Heart left ventricle (tissue), 16 donors: ENCODE measurements at regions not wholly inside any gene's neighbourhood (a gene's known extent, or its start where the extent isn't known, plus 50 kb on each side); places are given as distances from the start of the nearest gene placed in this dataset.
A peak's percentile ranks its signal among the peaks of the same experiment; 100 is the strongest.

Experiments used
- ATAC-seq, 4 donors: fragments of 200-7000 bp; cut with Tn5 transposase; one replicate each; pipeline ENCODE4 v1.9.1; 2020 to 2022; ENCODE audit warnings: moderate library complexity in 4 of 4, mild to moderate bottlenecking in 3 of 4, moderate number of reproducible peaks in 1 of 4
- DNase-seq, 5 donors: peaks; one replicate each; pipeline ENCODE4 v3.0.0-alpha.2; 2020
- H3K27ac ChIP-seq, 12 donors: fragments of 200-600 bp; sonication (generic) in 4 of 12; one replicate each; pipeline versions ENCODE4 v1.5.0 to v1.8.0; 2016 to 2022; ENCODE audit warnings: mild to moderate bottlenecking in 2 of 12
- H3K27me3 ChIP-seq, 9 donors: fragments of 200-600 bp; sonication (generic) in 2 of 9; one replicate each; pipeline versions ENCODE4 v1.5.1 to v1.8.0; 2016 to 2022; ENCODE audit warnings: mild to moderate bottlenecking in 3 of 9
- H3K36me3 ChIP-seq, 9 donors: fragments of 200-600 bp; sonication (generic) in 2 of 9; one replicate each; pipeline versions ENCODE4 v1.5.0 to v1.8.0; 2018 to 2022; ENCODE audit warnings: mild to moderate bottlenecking in 2 of 9
- H3K4me1 ChIP-seq, 12 donors: fragments of 200-600 bp; sonication (generic) in 4 of 12; one replicate each; pipeline versions ENCODE4 v1.5.0 to v1.8.0; 2016 to 2022; ENCODE audit warnings: mild to moderate bottlenecking in 3 of 12
- H3K4me3 ChIP-seq, 12 donors: fragments of 200-600 bp; sonication (generic) in 4 of 12; one replicate each; pipeline versions ENCODE4 v1.5.0 to v1.8.0; 2017 to 2022; ENCODE audit warnings: mild to moderate bottlenecking in 9 of 12, moderate library complexity in 4 of 12
- H3K9me3 ChIP-seq, 12 donors: fragments of 200-600 bp; sonication (generic) in 4 of 12; one replicate each; pipeline versions ENCODE4 v1.5.0 to v1.8.0; 2016 to 2022; ENCODE audit warnings: mild to moderate bottlenecking in 1 of 12
- CTCF ChIP-seq, 12 donors: fragments of 200-600 bp; sonication (generic) in 4 of 12; IDR thresholded peaks; one replicate each; pipeline versions ENCODE4 v1.5.0 to v1.8.0; 2018 to 2022; ENCODE audit warnings: antibody characterized with exemption in 12 of 12, mild to moderate bottlenecking in 5 of 12
- POLR2A ChIP-seq, 2 donors: fragments of 450-650 bp; IDR thresholded peaks; one replicate each; pipeline ENCODE4 v1.6.1; 2017; ENCODE audit warnings: antibody characterized with exemption in 2 of 2, mild to moderate bottlenecking in 2 of 2, moderate library complexity in 2 of 2
- WGBS, 4 donors: extraction: QIAGEN DNeasy Blood & Tissue Kit in 2 of 4; methylation state at CpG; one replicate each; pipeline versions ENCODE4 v1.1.5 to v1.1.7; 2013 to 2018; 5-methylcytosine and 5-hydroxymethylcytosine counted together
- intact Hi-C, 10 donors: fragments of 100-400 bp; cut with DNase I; formaldehyde crosslinking; loops; one replicate each; pipeline versions ENCODE4 v1.11.1 to v1.14.2; 2022
- donor health status: ischemic (EF 13 %, LVEDD 7.1; RV severe dilation, severe dysfunction).
- donor health status: healthy with polysubstance abuse.
- donor health status: DM: no; HTN: yes; CAD: no.
- donor health status: DM: no; HTN: no; CAD: no.
- donor health status: ischemic (EF 25% LVEDD 6.9; RV normal size, moderate dysfunction).
- donor health status: ischemic (EF 25% LVEDD 5.7; RV mildly dilated, moderate dysfunction).
- donor health status: healthy.
- donor health status: DM: yes; HTN: yes; CAD: no.
- donor health status: ischemic (EF 35%, LVEDD 5.7; RV mildly dilated, moderate dysfunction).
- donor health status: nonischemic (EF 11% LVEDD 7.7; RV severe dilation, severe dysfunction).
- donor health status: DM: yes; HTN: yes; CAD: no.
- donor health status: PGD.
- donor health status: ischemic (EF 29% LVEDD 5.4; RV normal size, mild dysfunction).
- donor health status: nonischemic (EF 23%, LVEDD 6.1; RV moderate dilation, normal function).

GRCh38 chr4:132056496-132056895 lies 1092.6 kb upstream of the PCDH10 start:
- Histone ChIP-seq H3K4me3 (no peak overlapping the region), H3K4me1 (no peaks in the 10 kb centered on the region), H3K27ac (no peak overlapping the region), H3K9me3 (peaks cover 0 to 8% (median 0%) of the 10 kb centered on the region in 12 donors), H3K27me3 (no peaks in the 10 kb centered on the region), H3K36me3 (no peaks in the 10 kb centered on the region)
- TF ChIP-seq CTCF (IDR thresholded peaks at IDR 0.05) (no peak), POLR2A (IDR thresholded peaks at IDR 0.05) (no peak)
- intact Hi-C loops: no loop called here
- ATAC-seq (no peak), DNase-seq (no peak)
- WGBS, 4 donors: 58 to 70% (median 63%) methylated on average over 1 of the region's 1 CpG

GRCh38 chr4:132059227-132059626 lies 1089.9 kb upstream of the PCDH10 start:
- H3K36me3 ChIP-seq: no peaks in the 10 kb centered on the region
- H3K27me3 ChIP-seq: no peaks in the 10 kb centered on the region
- no peak overlapping the region for H3K4me3 ChIP-seq
- peaks cover 0 to 11% (median 1%) of the 10 kb centered on the region in 12 donors for H3K9me3 ChIP-seq
- intact Hi-C loops: no loop called here
- no peaks in the 10 kb centered on the region for H3K4me1 ChIP-seq
- no peak overlapping the region for H3K27ac ChIP-seq
- 80 to 93% (median 88%) methylated on average over 1 of the region's 1 CpG for WGBS, 4 donors
- DNase-seq (no peak), ATAC-seq (no peak)
- TF ChIP-seq CTCF (IDR thresholded peaks at IDR 0.05): no peak
- TF ChIP-seq POLR2A (IDR thresholded peaks at IDR 0.05): no peak

DNA sequence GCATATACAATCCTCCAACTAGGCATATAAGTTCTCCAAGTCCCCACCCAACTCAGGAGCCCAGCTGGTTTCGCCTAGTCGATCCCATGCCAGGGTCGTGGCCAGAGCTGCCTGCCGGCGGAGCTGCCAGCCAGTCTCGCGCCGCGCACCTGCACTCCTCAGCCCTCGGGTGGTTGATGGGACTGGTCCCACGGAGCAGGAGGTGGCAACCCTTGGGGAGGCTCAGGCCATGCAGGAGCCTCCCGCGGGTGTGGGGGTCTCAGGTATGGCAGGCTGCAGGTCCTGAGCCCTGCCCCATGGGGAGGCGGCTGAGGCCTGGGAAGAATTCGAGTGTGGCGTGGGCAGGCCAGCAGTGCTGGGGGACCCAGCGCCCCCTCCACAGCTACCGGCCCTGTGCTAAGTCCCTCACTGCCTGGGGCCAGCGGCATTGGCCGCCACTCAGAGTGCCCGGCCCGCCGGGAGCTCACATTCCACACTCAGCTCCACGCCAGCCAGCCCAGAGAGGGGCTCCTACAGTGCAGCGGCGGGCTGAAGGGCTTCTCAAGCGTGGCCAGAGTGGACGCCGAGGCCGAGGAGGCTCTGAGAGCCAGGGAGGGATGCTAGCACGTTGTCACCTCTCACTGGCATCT lies 1086.4 kb upstream of the PCDH10 start:
- intact Hi-C loops: no loop called here
- TF ChIP-seq POLR2A (IDR thresholded peaks at IDR 0.05) (no peak), CTCF (IDR thresholded peaks at IDR 0.05) (no peak)
- Histone ChIP-seq H3K4me1 (no peaks in the 10 kb centered on the region), H3K4me3 (no peak overlapping the region), H3K27me3 (no peaks in the 10 kb centered on the region), H3K27ac (no peak overlapping the region), H3K36me3 (no peaks in the 10 kb centered on the region), H3K9me3 (peaks cover 0 to 11% (median 1%) of the 10 kb centered on the region in 12 donors)
- ATAC-seq: peak in 1 of 4 donors; percentile 20
- 94 to 100% (median 96%) methylated on average over 7 to 31 of the region's 31 CpGs for WGBS, 4 donors
- DNase-seq: no peak

- TF ChIP-seq POLR2A (IDR thresholded peaks at IDR 0.05) (no peak), CTCF (IDR thresholded peaks at IDR 0.05) (no peak)
- H3K27me3 ChIP-seq: no peaks in the 10 kb centered on the region
- no peaks in the 10 kb centered on the region for H3K4me1 ChIP-seq
- DNase-seq (no peak), ATAC-seq (no peak)
- WGBS, 4 donors: 18 to 34% (median 27%) methylated on average over 1 of the region's 1 CpG
- H3K9me3 ChIP-seq: peaks cover 0 to 11% (median 0%) of the 10 kb centered on the region in 12 donors
- H3K27ac ChIP-seq: no peak overlapping the region
- H3K4me3 ChIP-seq: no peak overlapping the region
- H3K36me3 ChIP-seq: no peaks in the 10 kb centered on the region
- intact Hi-C loops: no loop called here
Observed at GRCh38 chr4:132063829-132064228, 1085.3 kb upstream of the PCDH10 start.
